Colonic mucosa (tissue), 4 donors: ENCODE measurements at regions not wholly inside any gene's neighbourhood (a gene's known extent, or its start where the extent isn't known, plus 50 kb on each side); places are given as distances from the start of the nearest gene placed in this dataset.
A peak's percentile ranks its signal among the peaks of the same experiment; 100 is the strongest.

ENCODE experiments used
- DNase-seq: peaks from one replicate; pipeline ENCODE4 v3.0.0-alpha.2; 2020
- H3K27ac ChIP-seq: fragments of 200-600 bp; one replicate; pipeline ENCODE4 v1.8.0; 2021
- H3K27me3 ChIP-seq: fragments of 200-600 bp; one replicate; pipeline ENCODE4 v1.8.0; 2021
- H3K36me3 ChIP-seq: fragments of 200-600 bp; one replicate; pipeline ENCODE4 v1.8.0; 2021
- H3K4me1 ChIP-seq: fragments of 200-600 bp; one replicate; pipeline ENCODE4 v1.8.0; 2021; ENCODE audit warnings: mild to moderate bottlenecking
- H3K4me3 ChIP-seq: fragments of 200-600 bp; one replicate; pipeline ENCODE4 v1.8.0; 2021
- H3K9ac ChIP-seq, 2 donors: one replicate each; pipeline ENCODE4 v1.7.0; 2013; ENCODE audit warnings: control low read depth in 2 of 2, low read depth in 2 of 2, low read length in 2 of 2
- H3K9me3 ChIP-seq: fragments of 200-600 bp; one replicate; pipeline ENCODE4 v1.8.0; 2021
- intact Hi-C: fragments of 100-400 bp; cut with DNase I; formaldehyde crosslinking; loops from one replicate; pipeline ENCODE4 v1.14.1; 2022
- TF ChIP-seq, protein P1 (sequence below): fragments of 200-600 bp; IDR thresholded peaks from one replicate; pipeline ENCODE4 v1.8.0; 2022; ENCODE audit warnings: antibody characterized with exemption, mild to moderate bottlenecking
- donor health status: healthy.
- donor health status: DM: no; HTN: no; CAD: no.
- donor health status: DM: no; HTN: no; CAD: no.

DNA sequence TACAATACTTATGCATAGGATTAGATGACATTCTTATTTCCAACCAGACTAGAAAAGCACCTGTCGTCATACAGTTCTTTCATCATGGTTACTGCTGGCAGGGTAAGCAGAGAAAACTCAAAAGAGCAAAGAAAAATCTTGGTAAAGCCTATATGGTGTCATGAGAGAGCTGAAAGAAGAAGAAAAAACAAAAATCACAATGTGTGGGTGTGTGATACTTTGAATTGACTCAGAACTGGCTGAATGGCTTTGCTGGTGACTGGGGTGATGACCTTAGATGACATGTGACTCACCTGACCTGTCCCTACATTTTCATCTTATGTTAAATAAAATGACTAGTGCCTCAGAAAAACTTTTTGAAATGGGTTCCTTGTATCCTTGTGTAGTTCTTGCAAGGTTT lies 278.1 kb upstream of the LMO3 start:
- no peak overlapping the region for H3K27ac ChIP-seq
- TF ChIP-seq, protein P1, sequence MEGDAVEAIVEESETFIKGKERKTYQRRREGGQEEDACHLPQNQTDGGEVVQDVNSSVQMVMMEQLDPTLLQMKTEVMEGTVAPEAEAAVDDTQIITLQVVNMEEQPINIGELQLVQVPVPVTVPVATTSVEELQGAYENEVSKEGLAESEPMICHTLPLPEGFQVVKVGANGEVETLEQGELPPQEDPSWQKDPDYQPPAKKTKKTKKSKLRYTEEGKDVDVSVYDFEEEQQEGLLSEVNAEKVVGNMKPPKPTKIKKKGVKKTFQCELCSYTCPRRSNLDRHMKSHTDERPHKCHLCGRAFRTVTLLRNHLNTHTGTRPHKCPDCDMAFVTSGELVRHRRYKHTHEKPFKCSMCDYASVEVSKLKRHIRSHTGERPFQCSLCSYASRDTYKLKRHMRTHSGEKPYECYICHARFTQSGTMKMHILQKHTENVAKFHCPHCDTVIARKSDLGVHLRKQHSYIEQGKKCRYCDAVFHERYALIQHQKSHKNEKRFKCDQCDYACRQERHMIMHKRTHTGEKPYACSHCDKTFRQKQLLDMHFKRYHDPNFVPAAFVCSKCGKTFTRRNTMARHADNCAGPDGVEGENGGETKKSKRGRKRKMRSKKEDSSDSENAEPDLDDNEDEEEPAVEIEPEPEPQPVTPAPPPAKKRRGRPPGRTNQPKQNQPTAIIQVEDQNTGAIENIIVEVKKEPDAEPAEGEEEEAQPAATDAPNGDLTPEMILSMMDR = no peak
- no peaks in the 10 kb centered on the region for H3K9me3 ChIP-seq
- intact Hi-C loops = no loop called here
- DNase-seq = no peak
- H3K4me3 ChIP-seq = no peak overlapping the region
- H3K36me3 ChIP-seq = no peaks in the 10 kb centered on the region
- H3K4me1 ChIP-seq = no peaks in the 10 kb centered on the region
- no peak overlapping the region for H3K9ac ChIP-seq
- no peaks in the 10 kb centered on the region for H3K27me3 ChIP-seq

DNA sequence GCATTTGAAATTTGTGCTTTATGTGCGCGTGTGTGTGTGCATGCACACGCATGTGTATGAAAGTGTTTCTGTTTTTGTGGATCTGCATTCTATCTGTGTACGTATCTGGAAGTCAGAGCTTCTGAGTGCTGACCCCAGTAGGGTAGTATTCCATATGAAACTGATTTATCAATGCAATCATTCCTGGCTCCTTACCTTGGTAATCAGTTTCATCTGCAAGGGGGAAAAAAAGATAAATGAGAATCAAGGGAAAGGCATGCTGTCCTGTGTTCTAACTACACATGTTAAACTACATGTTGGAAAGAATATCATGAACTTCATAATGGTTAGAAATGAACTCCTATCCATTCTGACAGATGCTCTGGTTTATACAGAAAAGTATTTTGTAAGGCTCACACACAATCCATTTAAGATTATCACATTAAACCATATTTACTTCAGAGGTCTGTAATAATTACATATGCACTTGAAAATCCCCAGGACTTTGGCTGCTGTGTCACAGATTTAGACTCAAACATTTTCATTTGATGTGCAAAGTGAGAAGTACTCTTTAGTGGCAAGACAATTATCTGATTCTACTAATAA lies 276.1 kb upstream of the LMO3 start:
- no peak overlapping the region for H3K4me3 ChIP-seq
- intact Hi-C loops = no loop called here
- H3K27ac ChIP-seq = no peak overlapping the region
- H3K36me3 ChIP-seq = no peaks in the 10 kb centered on the region
- TF ChIP-seq, protein P1 = no peak
- no peak for DNase-seq
- no peaks in the 10 kb centered on the region for H3K27me3 ChIP-seq
- no peak overlapping the region for H3K9ac ChIP-seq
- no peaks in the 10 kb centered on the region for H3K9me3 ChIP-seq
- H3K4me1 ChIP-seq = no peaks in the 10 kb centered on the region

GRCh38 chr12:16880864-16881285 lies 274.9 kb upstream of the LMO3 start:
- Histone ChIP-seq H3K27ac (peak overlapping the region; percentile 25), H3K9me3 (no peaks in the 10 kb centered on the region), H3K4me3 (no peak overlapping the region), H3K27me3 (no peaks in the 10 kb centered on the region), H3K36me3 (no peaks in the 10 kb centered on the region), H3K4me1 (no peaks in the 10 kb centered on the region), H3K9ac (no peak overlapping the region)
- TF ChIP-seq, protein P1 = no peak
- DNase-seq = peak; percentile 57
- intact Hi-C loops = no loop called here

GRCh38 chr12:16870845-16871244 lies 264.9 kb upstream of the LMO3 start:
- no peak for DNase-seq
- Histone ChIP-seq H3K36me3 (no peaks in the 10 kb centered on the region), H3K27me3 (no peaks in the 10 kb centered on the region), H3K27ac (no peak overlapping the region), H3K4me3 (no peak overlapping the region), H3K9me3 (no peaks in the 10 kb centered on the region), H3K4me1 (no peaks in the 10 kb centered on the region), H3K9ac (no peak overlapping the region)
- TF ChIP-seq, protein P1 = no peak
- intact Hi-C loops = no loop called here

DNA sequence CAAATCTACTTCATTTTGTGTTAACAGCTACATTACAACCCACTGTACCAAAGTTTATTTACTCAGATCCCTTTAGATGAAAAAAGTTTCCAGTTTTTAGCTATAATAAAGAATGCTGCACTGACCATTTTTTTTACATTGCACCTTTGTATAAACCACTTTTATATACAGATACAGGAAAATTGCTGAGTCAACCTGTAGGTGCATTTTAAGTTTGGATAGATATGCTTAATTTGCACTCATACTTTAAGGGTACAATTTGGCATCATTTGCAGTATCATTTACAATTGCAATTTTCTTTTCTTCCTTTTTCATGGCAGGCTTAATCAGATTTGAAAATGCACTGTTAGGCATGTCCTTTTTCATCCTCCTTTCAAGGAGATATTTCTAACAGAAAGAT lies 257.8 kb upstream of the LMO3 start:
- Histone ChIP-seq H3K9me3 (no peaks in the 10 kb centered on the region), H3K4me3 (no peak overlapping the region), H3K4me1 (no peaks in the 10 kb centered on the region), H3K36me3 (no peaks in the 10 kb centered on the region), H3K27ac (no peak overlapping the region), H3K9ac (no peak overlapping the region), H3K27me3 (no peaks in the 10 kb centered on the region)
- intact Hi-C loops = no loop called here
- no peak for DNase-seq
- TF ChIP-seq, protein P1 = no peak
